H1 (cell line): ENCODE measurements at regions not wholly inside any gene's neighbourhood (a gene's known extent, or its start where the extent isn't known, plus 50 kb on each side); places are given as distances from the start of the nearest gene placed in this dataset.

ENCODE experiments used
- TCF12 ChIP-seq: IDR thresholded peaks from 2 replicates; pipeline ENCODE4 v1.6.1; 2011; ENCODE audit warnings: low read depth, mild to moderate bottlenecking, low read length

- TF ChIP-seq TCF12: no peak
These were observed 1600.0 kb upstream of the ACVR2A start (continued) for GRCh38 chr2:146244830-146245229.
